ENCODE measurements at regions not wholly inside any gene's neighbourhood (a gene's known extent, or its start where the extent isn't known, plus 50 kb on each side); places are given as distances from the start of the nearest gene placed in this dataset.
A peak's percentile ranks its signal among the peaks of the same experiment; 100 is the strongest.
"Not testable (repeated sequence)": the region's sequence is repeated elsewhere in the genome, so short reads cannot be mapped to it uniquely, and the experiment has no call there.

DNA sequence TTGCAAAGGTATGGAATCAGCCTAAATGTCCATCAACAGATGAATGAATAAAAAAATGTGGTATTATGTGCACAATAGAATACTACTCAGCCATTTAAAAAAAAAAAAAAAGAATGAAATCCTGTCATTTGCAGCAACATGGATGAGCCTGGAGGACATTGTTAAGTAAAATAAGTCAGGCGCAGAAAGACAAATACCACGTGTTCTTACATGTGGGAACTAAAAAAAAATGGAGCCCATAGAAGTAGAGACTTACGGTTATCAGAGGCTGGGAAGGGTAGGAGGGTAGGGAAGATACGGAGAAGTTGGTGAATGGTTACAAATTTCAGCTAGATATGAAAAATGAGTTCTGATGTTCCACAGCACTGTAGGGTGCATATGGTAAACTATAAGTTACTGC is 97.2 kb upstream of the SIRPG start:
- ATAC-seq (ENCODE audit: low read depth in 2 of 2) (no peak), DNase-seq (no peak)
- H3K4me3 ChIP-seq (ENCODE audit: low read depth, low read length): no peak overlapping the region
- peaks cover 5% of the 10 kb centered on the region for H3K27me3 Mint-ChIP-seq
- no peaks in the 10 kb centered on the region for H3K36me3 Mint-ChIP-seq
- H3K4me1 Mint-ChIP-seq: peaks cover 6 to 13% (median 8%) of the 10 kb centered on the region in 4 donors
- H3K9me3 ChIP-seq (ENCODE audit: control insufficient read depth in 2 of 2, low read length in 2 of 2): peaks cover 0 to 6% of the 10 kb centered on the region in 2 experiments
- peaks cover 3% of the 10 kb centered on the region for H3K27me3 ChIP-seq (ENCODE audit: control insufficient read depth, insufficient read depth, low read length)
- H3K4me3 Mint-ChIP-seq: no peak overlapping the region
- no peaks in the 10 kb centered on the region for H3K4me1 ChIP-seq (ENCODE audit: control insufficient read depth, insufficient read depth, low read length, poor library complexity, severe bottlenecking)
- H3K36me3 ChIP-seq (ENCODE audit: control insufficient read depth, insufficient read depth, low read length): no peaks in the 10 kb centered on the region
- peaks cover 0 to 19% (median 4%) of the 10 kb centered on the region in 7 donors for H3K9me3 Mint-ChIP-seq
- no peak overlapping the region for H3K27ac Mint-ChIP-seq
- H3K27ac ChIP-seq (ENCODE audit: insufficient read depth, low read length, poor library complexity, severe bottlenecking): no peak overlapping the region

DNA sequence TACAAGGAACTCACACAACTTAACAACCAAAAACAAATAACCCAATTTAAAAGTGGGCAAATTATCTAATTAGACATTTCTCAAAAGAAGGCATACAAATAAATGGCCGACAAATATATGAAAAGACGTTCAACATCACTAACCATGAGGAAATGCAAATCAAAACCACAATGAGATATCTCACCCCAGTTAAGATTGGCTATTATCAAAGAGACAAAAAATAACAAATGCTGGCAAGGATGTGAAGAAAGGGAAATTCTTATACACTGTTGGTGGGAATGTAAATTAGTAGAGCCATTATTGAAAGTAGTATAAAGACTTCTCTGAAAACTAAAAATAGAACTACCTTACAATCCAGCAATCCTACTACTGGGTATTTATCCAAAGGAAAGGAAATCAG is 96.7 kb upstream of the SIRPG start:
- Histone ChIP-seq H3K36me3 (ENCODE audit: control insufficient read depth, insufficient read depth, low read length) (no peaks in the 10 kb centered on the region), H3K4me3 (ENCODE audit: low read depth, low read length) (no peak overlapping the region), H3K27me3 (ENCODE audit: control insufficient read depth, insufficient read depth, low read length) (peaks cover 5% of the 10 kb centered on the region), H3K27ac (ENCODE audit: insufficient read depth, low read length, poor library complexity, severe bottlenecking) (no peak overlapping the region), H3K9me3 (ENCODE audit: control insufficient read depth in 2 of 2, low read length in 2 of 2) (peaks cover 0 to 6% of the 10 kb centered on the region in 2 experiments), H3K4me1 (ENCODE audit: control insufficient read depth, insufficient read depth, low read length, poor library complexity, severe bottlenecking) (no peaks in the 10 kb centered on the region)
- Mint-ChIP-seq H3K9me3 (peaks cover 0 to 19% (median 4%) of the 10 kb centered on the region in 7 donors), H3K27ac (no peak overlapping the region), H3K27me3 (peaks cover 6% of the 10 kb centered on the region), H3K4me1 (peaks cover 6 to 13% (median 8%) of the 10 kb centered on the region in 4 donors), H3K4me3 (no peak overlapping the region), H3K36me3 (no peaks in the 10 kb centered on the region)
- no peak for ATAC-seq (ENCODE audit: low read depth in 2 of 2)
- DNase-seq: no peak

DNA sequence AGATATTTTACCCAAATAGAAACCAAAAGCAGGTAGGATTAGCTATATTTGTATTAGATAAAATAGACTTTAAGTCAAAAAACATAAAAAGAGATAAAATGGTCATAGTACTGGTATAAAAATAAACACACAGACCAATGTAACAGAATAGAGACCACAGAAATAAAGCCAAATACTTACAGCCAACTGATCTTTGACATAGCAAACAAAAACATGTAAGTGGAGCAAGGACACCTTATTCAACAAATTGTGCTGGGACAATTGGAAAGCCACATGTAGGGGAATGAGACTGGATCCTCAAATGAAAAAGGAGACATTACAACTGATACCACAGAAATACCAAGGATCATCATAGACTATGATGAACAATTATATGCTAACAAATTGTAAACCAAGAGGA is 94.5 kb upstream of the SIRPG start:
- Mint-ChIP-seq H3K9me3 (peaks cover 0 to 19% (median 4%) of the 10 kb centered on the region in 7 donors), H3K4me3 (no peak overlapping the region), H3K27me3 (peaks cover 11% of the 10 kb centered on the region), H3K27ac (no peak overlapping the region), H3K36me3 (no peaks in the 10 kb centered on the region), H3K4me1 (peaks cover 6 to 10% (median 7%) of the 10 kb centered on the region in 4 donors)
- Histone ChIP-seq H3K4me1 (ENCODE audit: control insufficient read depth, insufficient read depth, low read length, poor library complexity, severe bottlenecking) (no peaks in the 10 kb centered on the region), H3K27me3 (ENCODE audit: control insufficient read depth, insufficient read depth, low read length) (peaks cover 5% of the 10 kb centered on the region), H3K9me3 (ENCODE audit: control insufficient read depth in 2 of 2, low read length in 2 of 2) (peaks cover 0 to 6% of the 10 kb centered on the region in 2 experiments), H3K27ac (ENCODE audit: insufficient read depth, low read length, poor library complexity, severe bottlenecking) (no peak overlapping the region), H3K4me3 (ENCODE audit: low read depth, low read length) (no peak overlapping the region), H3K36me3 (ENCODE audit: control insufficient read depth, insufficient read depth, low read length) (no peaks in the 10 kb centered on the region)
- ATAC-seq (ENCODE audit: low read depth in 2 of 2) (no peak), DNase-seq (no peak)

DNA sequence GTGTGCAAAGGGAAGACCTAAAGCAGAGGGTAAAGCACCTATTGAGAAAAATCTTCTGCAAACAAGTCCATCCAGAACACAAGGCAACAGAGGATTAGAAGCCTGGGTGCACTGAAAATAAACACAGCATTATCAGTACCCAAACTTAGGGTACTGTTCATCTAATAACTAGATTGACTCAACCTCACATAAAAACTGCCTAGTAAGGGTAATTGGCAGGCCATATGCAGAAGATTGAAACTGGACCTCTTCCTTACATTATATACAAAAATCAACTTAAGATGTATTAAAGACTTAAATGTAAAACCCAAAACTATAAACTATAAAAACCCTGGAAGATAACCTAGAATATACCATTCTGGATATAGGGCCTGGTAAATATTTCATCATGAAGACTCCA is 91.2 kb upstream of the SIRPG start:
- ATAC-seq (ENCODE audit: low read depth in 2 of 2) (no peak), DNase-seq (no peak)
- Histone ChIP-seq H3K4me1 (ENCODE audit: control insufficient read depth, insufficient read depth, low read length, poor library complexity, severe bottlenecking) (no peaks in the 10 kb centered on the region), H3K27me3 (ENCODE audit: control insufficient read depth, insufficient read depth, low read length) (peaks cover 5% of the 10 kb centered on the region), H3K27ac (ENCODE audit: insufficient read depth, low read length, poor library complexity, severe bottlenecking) (no peak overlapping the region), H3K9me3 (ENCODE audit: control insufficient read depth in 2 of 2, low read length in 2 of 2) (peaks cover 0 to 6% of the 10 kb centered on the region in 2 experiments), H3K4me3 (ENCODE audit: low read depth, low read length) (no peak overlapping the region), H3K36me3 (ENCODE audit: control insufficient read depth, insufficient read depth, low read length) (no peaks in the 10 kb centered on the region)
- Mint-ChIP-seq H3K27me3 (peaks cover 6% of the 10 kb centered on the region), H3K27ac (no peak overlapping the region), H3K36me3 (no peaks in the 10 kb centered on the region), H3K4me1 (peaks cover 0 to 2% (median under 1%) of the 10 kb centered on the region in 4 donors), H3K4me3 (no peak overlapping the region), H3K9me3 (peaks cover 0 to 19% (median 4%) of the 10 kb centered on the region in 7 donors)

DNA sequence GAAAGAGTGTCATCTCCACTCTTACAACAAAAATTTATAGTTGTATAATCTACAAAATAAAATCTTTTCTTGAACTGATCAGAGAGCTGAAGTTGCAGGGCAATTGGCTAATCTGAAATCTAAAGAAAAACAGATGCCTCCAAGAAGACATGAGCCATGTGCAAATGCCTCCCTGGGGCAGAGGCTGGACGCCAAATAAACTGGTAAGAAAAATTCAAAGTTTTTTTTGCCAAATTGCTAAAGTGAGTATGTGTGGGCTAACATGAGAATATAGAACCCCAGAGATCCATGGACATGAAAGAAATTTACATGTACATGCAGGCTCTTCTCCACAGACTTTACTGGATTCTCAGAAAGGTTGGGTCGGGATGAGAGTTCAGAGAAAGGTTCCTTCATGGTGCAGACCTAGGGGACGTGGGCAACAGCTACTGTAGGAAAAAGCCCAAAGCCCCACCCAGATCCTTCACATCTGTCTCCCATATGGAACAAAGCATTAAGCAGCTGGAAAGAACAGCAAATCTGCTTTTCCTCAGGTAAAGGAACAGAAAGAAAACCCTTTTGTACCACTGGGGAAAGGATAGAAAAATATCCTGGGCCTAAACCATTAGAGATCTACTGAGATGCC is 90.5 kb upstream of the SIRPG start:
- no peaks in the 10 kb centered on the region for H3K36me3 Mint-ChIP-seq
- no peak overlapping the region for H3K27ac Mint-ChIP-seq
- H3K27me3 Mint-ChIP-seq: peaks cover 6% of the 10 kb centered on the region
- Histone ChIP-seq H3K4me3 (ENCODE audit: low read depth, low read length) (no peak overlapping the region), H3K36me3 (ENCODE audit: control insufficient read depth, insufficient read depth, low read length) (no peaks in the 10 kb centered on the region), H3K4me1 (ENCODE audit: control insufficient read depth, insufficient read depth, low read length, poor library complexity, severe bottlenecking) (no peaks in the 10 kb centered on the region), H3K27me3 (ENCODE audit: control insufficient read depth, insufficient read depth, low read length) (peaks cover 5% of the 10 kb centered on the region), H3K27ac (ENCODE audit: insufficient read depth, low read length, poor library complexity, severe bottlenecking) (no peak overlapping the region), H3K9me3 (ENCODE audit: control insufficient read depth in 2 of 2, low read length in 2 of 2) (peaks cover 0 to 6% of the 10 kb centered on the region in 2 experiments)
- H3K4me3 Mint-ChIP-seq: no peak overlapping the region
- ATAC-seq (ENCODE audit: low read depth in 2 of 2) (no peak), DNase-seq (no peak)
- H3K9me3 Mint-ChIP-seq: peaks cover 0 to 19% (median 4%) of the 10 kb centered on the region in 7 donors
- H3K4me1 Mint-ChIP-seq: no peaks in the 10 kb centered on the region

DNA sequence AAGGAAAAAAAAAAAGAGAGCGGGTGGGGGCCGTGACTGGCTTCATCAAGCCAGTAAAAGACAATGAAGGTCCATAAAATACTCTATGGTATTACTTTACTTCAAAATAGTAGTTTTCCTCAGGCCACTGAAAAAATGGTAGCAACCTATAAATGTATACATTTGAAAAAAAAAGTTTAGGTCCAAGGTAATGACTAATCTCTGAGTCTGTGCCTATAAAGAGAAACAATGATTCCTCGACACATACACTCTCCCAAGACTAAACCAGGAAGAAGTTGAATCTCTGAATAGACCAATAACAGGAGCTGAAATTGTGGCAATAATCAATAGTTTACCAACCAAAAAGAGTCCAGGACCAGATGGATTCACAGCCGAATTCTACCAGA is 84.5 kb upstream of the SIRPG start:
- Mint-ChIP-seq H3K27ac (peak overlapping the region in 2 of 3 donors; percentile 4 to 9), H3K4me1 (peaks cover 5 to 34% (median 12%) of the 10 kb centered on the region in 4 donors), H3K4me3 (peak overlapping the region in 1 of 4 donors; percentile 64), H3K27me3 (peaks cover 13% of the 10 kb centered on the region)
- H3K27me3 ChIP-seq (ENCODE audit: control insufficient read depth, insufficient read depth, low read length); H3K9me3 ChIP-seq (ENCODE audit: control insufficient read depth in 2 of 2, low read length in 2 of 2); DNase-seq; H3K36me3 ChIP-seq (ENCODE audit: control insufficient read depth, insufficient read depth, low read length); H3K9me3 Mint-ChIP-seq; ATAC-seq (ENCODE audit: low read depth in 2 of 2); H3K36me3 Mint-ChIP-seq; H3K27ac ChIP-seq (ENCODE audit: insufficient read depth, low read length, poor library complexity, severe bottlenecking); H3K4me3 ChIP-seq (ENCODE audit: low read depth, low read length): not testable (repeated sequence)
- H3K4me1 ChIP-seq (ENCODE audit: control insufficient read depth, insufficient read depth, low read length, poor library complexity, severe bottlenecking): peaks cover 11% of the 10 kb centered on the region

DNA sequence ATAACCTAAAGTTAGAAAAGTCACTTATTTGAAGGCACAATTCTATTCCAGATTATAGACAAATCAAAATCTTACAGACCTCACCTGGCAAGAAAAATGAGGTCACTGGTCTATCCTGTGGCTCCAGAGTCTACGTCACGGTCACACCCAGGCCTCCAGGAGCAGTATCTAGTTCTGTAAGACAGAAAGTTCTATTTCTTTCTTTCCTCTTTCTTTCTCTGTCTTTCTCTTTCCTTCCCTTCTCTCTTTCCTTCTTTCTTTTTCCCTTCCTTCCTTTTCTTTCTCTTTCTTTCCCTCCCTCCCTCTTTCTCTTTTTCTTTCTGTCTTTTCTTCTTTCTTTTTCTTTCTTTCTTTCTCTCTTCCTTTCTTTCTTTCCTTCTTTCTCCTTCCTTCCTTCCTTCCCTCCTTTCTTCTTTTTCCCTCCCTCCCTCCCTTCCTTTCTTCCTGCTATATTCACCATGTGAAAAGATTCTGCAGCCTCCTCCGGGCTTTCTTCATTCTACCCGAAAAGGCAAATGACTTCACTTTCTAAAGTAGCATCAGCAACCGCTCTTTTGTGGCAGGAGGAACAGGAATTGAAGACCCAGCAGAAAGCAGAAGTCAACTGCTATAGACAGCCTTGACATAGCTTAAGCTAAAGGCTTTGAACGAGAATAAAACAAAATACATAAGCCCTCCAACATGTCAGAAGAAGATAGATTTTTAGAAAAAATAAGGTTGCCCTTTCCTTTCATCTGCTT is 83.9 kb upstream of the SIRPG start:
- H3K9me3 Mint-ChIP-seq: peaks cover 0 to 3% (median 0%) of the 10 kb centered on the region in 7 donors
- peaks cover 11% of the 10 kb centered on the region for H3K4me1 ChIP-seq (ENCODE audit: control insufficient read depth, insufficient read depth, low read length, poor library complexity, severe bottlenecking)
- peak overlapping the region; percentile 23 for H3K27ac ChIP-seq (ENCODE audit: insufficient read depth, low read length, poor library complexity, severe bottlenecking)
- no peaks in the 10 kb centered on the region for H3K9me3 ChIP-seq (ENCODE audit: control insufficient read depth in 2 of 2, low read length in 2 of 2)
- H3K27me3 ChIP-seq (ENCODE audit: control insufficient read depth, insufficient read depth, low read length): no peaks in the 10 kb centered on the region
- H3K27ac Mint-ChIP-seq: peak overlapping the region; percentile 9 to 73 (median 40)
- H3K27me3 Mint-ChIP-seq: peaks cover 13% of the 10 kb centered on the region
- H3K4me3 ChIP-seq (ENCODE audit: low read depth, low read length): peak overlapping the region; percentile 42
- peak overlapping the region in 3 of 4 donors; percentile 20 to 64 (median 64) for H3K4me3 Mint-ChIP-seq
- H3K4me1 Mint-ChIP-seq: peaks cover 5 to 34% (median 12%) of the 10 kb centered on the region in 4 donors
- ATAC-seq (ENCODE audit: low read depth in 2 of 2) (no peak), DNase-seq (peak in 2 of 3 donors; percentile 15 to 30)
- no peaks in the 10 kb centered on the region for H3K36me3 ChIP-seq (ENCODE audit: control insufficient read depth, insufficient read depth, low read length)
- H3K36me3 Mint-ChIP-seq: no peaks in the 10 kb centered on the region

All from CD4-positive, CD25-positive, alpha-beta regulatory T cell (primary cell).